ENCODE measurements at regions not wholly inside any gene's neighbourhood (a gene's known extent, or its start where the extent isn't known, plus 50 kb on each side); places are given as distances from the start of the nearest gene placed in this dataset.

DNA sequence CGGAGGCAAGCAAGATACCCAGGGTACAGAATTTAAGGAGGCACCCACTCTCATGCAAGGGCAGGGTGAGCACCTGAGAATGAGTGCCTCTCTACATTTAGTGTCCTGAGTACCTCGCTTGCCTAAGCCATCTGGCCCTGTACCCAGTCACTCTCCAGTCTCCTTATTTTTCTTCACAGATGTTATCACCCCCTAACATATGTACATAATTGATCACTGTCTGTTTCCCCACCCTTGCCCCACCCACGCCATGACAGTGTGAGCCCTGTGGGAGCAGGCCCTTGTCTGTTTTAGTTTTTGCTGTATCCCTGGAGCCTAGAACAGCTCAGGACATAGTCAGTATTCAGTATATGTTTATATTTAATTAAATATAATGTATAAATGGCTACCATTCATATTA is 113.6 kb downstream of the SPRY1 start:
- TF ChIP-seq GATA2 (IDR thresholded peaks at IDR 0.05; ENCODE audit: low read depth, low read length) (no peak), GATA3 (IDR thresholded peaks at IDR 0.05; ENCODE audit: low read depth, low read length) (no peak)

Measured in SH-SY5Y (cell line).